ENCODE measurements at regions not wholly inside any gene's neighbourhood (a gene's known extent, or its start where the extent isn't known, plus 50 kb on each side); places are given as distances from the start of the nearest gene placed in this dataset.
A peak's percentile ranks its signal among the peaks of the same experiment; 100 is the strongest.

DNA sequence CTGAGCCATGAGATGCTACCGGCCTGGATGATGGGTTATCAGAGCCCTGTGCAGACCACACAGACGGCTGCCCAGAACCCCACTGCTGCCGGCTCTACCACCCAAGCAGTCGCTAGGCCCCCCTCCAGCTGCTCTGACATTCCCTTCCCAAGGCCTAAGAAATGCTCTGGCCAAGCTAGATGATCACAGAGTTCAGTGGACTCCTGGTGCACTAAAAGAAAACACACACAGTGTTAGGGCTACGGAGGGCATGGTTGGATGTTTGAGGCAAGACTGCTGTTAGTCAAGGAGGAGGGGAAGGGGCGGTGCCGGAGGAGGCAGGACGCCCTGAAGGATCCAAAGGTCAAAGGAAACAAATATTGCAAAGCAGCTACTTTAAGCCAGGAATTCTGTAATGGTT is 174.5 kb downstream of the MYCN start:
- WGBS (ENCODE audit: extremely low coverage, insufficient read length, low lambda C conversion rate): no CpG with 5 or more reads among the region's 8 CpGs

More for the DNA sequence above, 174.5 kb downstream of the MYCN start:
- H3K4ac ChIP-seq (ENCODE audit: low read depth, low read length): no peak overlapping the region
- H3K79me1 ChIP-seq (ENCODE audit: insufficient read depth, low read depth, low read length, poor library complexity, severe bottlenecking): no peaks in the 10 kb centered on the region
- H4K8ac ChIP-seq (replicated peaks; ENCODE audit: insufficient read length, low read depth, low read length): no peak overlapping the region
- H4K5ac ChIP-seq (ENCODE audit: insufficient read length, low read depth, low read length): no peak overlapping the region
- H3K27ac ChIP-seq (ENCODE audit: insufficient read length, low read depth, low read length): no peak overlapping the region
- Mint-ChIP-seq H3K36me3 (ENCODE audit: insufficient read depth in 1 of 3, low read depth in 3 of 3) (no peaks in the 10 kb centered on the region), H3K27ac (no peak overlapping the region), H3K4me3 (no peak overlapping the region), H3K9me3 (no peaks in the 10 kb centered on the region), H3K27me3 (ENCODE audit: low read depth) (no peaks in the 10 kb centered on the region), H3K4me1 (peaks cover 23 to 32% of the 10 kb centered on the region in 2 experiments)
- no peak overlapping the region for H2AK5ac ChIP-seq (ENCODE audit: insufficient read length, low read length)
- H2BK12ac ChIP-seq (ENCODE audit: insufficient read length, low read depth, low read length): no peak overlapping the region
- no peaks in the 10 kb centered on the region for H3K23me2 ChIP-seq (ENCODE audit: insufficient read length, low read depth, low read length, poor library complexity, severe bottlenecking)
- H4K91ac ChIP-seq (ENCODE audit: insufficient read length, low read depth, low read length): no peak overlapping the region
- no peak overlapping the region for H3K56ac ChIP-seq (ENCODE audit: insufficient read length, low read depth, low read length)
- TF ChIP-seq, protein P1, sequence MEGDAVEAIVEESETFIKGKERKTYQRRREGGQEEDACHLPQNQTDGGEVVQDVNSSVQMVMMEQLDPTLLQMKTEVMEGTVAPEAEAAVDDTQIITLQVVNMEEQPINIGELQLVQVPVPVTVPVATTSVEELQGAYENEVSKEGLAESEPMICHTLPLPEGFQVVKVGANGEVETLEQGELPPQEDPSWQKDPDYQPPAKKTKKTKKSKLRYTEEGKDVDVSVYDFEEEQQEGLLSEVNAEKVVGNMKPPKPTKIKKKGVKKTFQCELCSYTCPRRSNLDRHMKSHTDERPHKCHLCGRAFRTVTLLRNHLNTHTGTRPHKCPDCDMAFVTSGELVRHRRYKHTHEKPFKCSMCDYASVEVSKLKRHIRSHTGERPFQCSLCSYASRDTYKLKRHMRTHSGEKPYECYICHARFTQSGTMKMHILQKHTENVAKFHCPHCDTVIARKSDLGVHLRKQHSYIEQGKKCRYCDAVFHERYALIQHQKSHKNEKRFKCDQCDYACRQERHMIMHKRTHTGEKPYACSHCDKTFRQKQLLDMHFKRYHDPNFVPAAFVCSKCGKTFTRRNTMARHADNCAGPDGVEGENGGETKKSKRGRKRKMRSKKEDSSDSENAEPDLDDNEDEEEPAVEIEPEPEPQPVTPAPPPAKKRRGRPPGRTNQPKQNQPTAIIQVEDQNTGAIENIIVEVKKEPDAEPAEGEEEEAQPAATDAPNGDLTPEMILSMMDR (conservative IDR thresholded peaks at IDR 0.05): no peak
- no peaks in the 10 kb centered on the region for H3K9me3 ChIP-seq (ENCODE audit: control insufficient read depth, low read depth, low read length)
- peak overlapping the region; percentile 24; the same call in 1 of the 2 replicates for H3K14ac ChIP-seq (ENCODE audit: insufficient read depth, low read length)
- DNase-seq: no peak
- H3K27me3 ChIP-seq (ENCODE audit: insufficient read depth, low read length): no peaks in the 10 kb centered on the region
- no peaks in the 10 kb centered on the region for H3K4me1 ChIP-seq (ENCODE audit: insufficient read depth, low read length)
- no peaks in the 10 kb centered on the region for H3K79me2 ChIP-seq (ENCODE audit: insufficient read depth, low read length)
- H3K9ac ChIP-seq (ENCODE audit: extremely low read depth, insufficient read length, low read length): no peak overlapping the region
- H4K20me1 ChIP-seq (ENCODE audit: control insufficient read depth, insufficient read depth, insufficient read length): no peaks in the 10 kb centered on the region
- H2BK120ac ChIP-seq (ENCODE audit: low read depth, low read length, poor library complexity, severe bottlenecking): no peak overlapping the region
- no peak overlapping the region for H3K23ac ChIP-seq (ENCODE audit: insufficient read length, low read depth, low read length)
- H2BK15ac ChIP-seq (ENCODE audit: low read depth, low read length): no peak overlapping the region
- no peak overlapping the region for H3K18ac ChIP-seq (ENCODE audit: insufficient read length, low read depth, low read length)
- no peak overlapping the region for H2AFZ ChIP-seq (ENCODE audit: low read length)
- H2BK20ac ChIP-seq (ENCODE audit: low read depth, low read length, poor library complexity, severe bottlenecking): no peak overlapping the region
- no peak overlapping the region for H3T11ph ChIP-seq (ENCODE audit: low read length)
- no peak overlapping the region for H3K4me2 ChIP-seq (ENCODE audit: insufficient read depth, insufficient read length, low read length)
- H2BK5ac ChIP-seq (ENCODE audit: insufficient read length, low read length): no peak overlapping the region

All from H9 (cell line).